ENCODE measurements at regions not wholly inside any gene's neighbourhood (a gene's known extent, or its start where the extent isn't known, plus 50 kb on each side); places are given as distances from the start of the nearest gene placed in this dataset.

GRCh38 chr21:28738882-28739281, 253.8 kb downstream of the LTN1 start:
- TF ChIP-seq FOXM1 (IDR thresholded peaks at IDR 0.05; ENCODE audit: borderline replicate concordance) = no peak
- TF ChIP-seq NFRKB (IDR thresholded peaks at IDR 0.05) = no peak
- no peak for TF ChIP-seq BHLHE40 (IDR thresholded peaks at IDR 0.05; ENCODE audit: borderline replicate concordance)
- no peak for TF ChIP-seq FOXK2 (IDR thresholded peaks at IDR 0.05)

All from HEK293T (cell line).